ENCODE measurements at regions not wholly inside any gene's neighbourhood (a gene's known extent, or its start where the extent isn't known, plus 50 kb on each side); places are given as distances from the start of the nearest gene placed in this dataset.
"Not testable (repeated sequence)": the region's sequence is repeated elsewhere in the genome, so short reads cannot be mapped to it uniquely, and the experiment has no call there.

- no peak for DNase-seq (ENCODE audit: low read depth)
- in situ Hi-C loops (cut with HindIII; ENCODE audit: low pct_unique_long_range_greater_than_20kb, low sequenced_read_pairs): no loop called here
These were observed 165.7 kb upstream of the MAMLD1 start for GRCh38 chrX:150197388-150197787.

- in situ Hi-C loops (cut with HindIII; ENCODE audit: low pct_unique_long_range_greater_than_20kb, low sequenced_read_pairs): no loop called here
- no peak for DNase-seq (ENCODE audit: low read depth)
These were observed 164.3 kb upstream of the MAMLD1 start for GRCh38 chrX:150198776-150199175.

- DNase-seq (ENCODE audit: low read depth): no peak
- in situ Hi-C loops (cut with HindIII; ENCODE audit: low pct_unique_long_range_greater_than_20kb, low sequenced_read_pairs): no loop called here
These were observed 163.9 kb upstream of the MAMLD1 start for GRCh38 chrX:150199181-150199580.

GRCh38 chrX:150199803-150200202 is 163.3 kb upstream of the MAMLD1 start:
- in situ Hi-C loops (cut with HindIII; ENCODE audit: low pct_unique_long_range_greater_than_20kb, low sequenced_read_pairs): no loop called here
- no peak for DNase-seq (ENCODE audit: low read depth)

GRCh38 chrX:150200361-150200760 is 162.8 kb upstream of the MAMLD1 start:
- in situ Hi-C loops (cut with HindIII; ENCODE audit: low pct_unique_long_range_greater_than_20kb, low sequenced_read_pairs): no loop called here
- DNase-seq (ENCODE audit: low read depth): no peak

GRCh38 chrX:150200820-150201287 is 162.3 kb upstream of the MAMLD1 start:
- DNase-seq (ENCODE audit: low read depth): peak; percentile 88
- in situ Hi-C loops (cut with HindIII; ENCODE audit: low pct_unique_long_range_greater_than_20kb, low sequenced_read_pairs): no loop called here

GRCh38 chrX:150201391-150201790 is 161.7 kb upstream of the MAMLD1 start:
- in situ Hi-C loops (cut with HindIII; ENCODE audit: low pct_unique_long_range_greater_than_20kb, low sequenced_read_pairs): no loop called here
- no peak for DNase-seq (ENCODE audit: low read depth)

- in situ Hi-C loops (cut with HindIII; ENCODE audit: low pct_unique_long_range_greater_than_20kb, low sequenced_read_pairs): no loop called here
- no peak for DNase-seq (ENCODE audit: low read depth)
These were observed 161.3 kb upstream of the MAMLD1 start for GRCh38 chrX:150201841-150202240.

- in situ Hi-C loops (cut with HindIII; ENCODE audit: low pct_unique_long_range_greater_than_20kb, low sequenced_read_pairs): no loop called here
- no peak for DNase-seq (ENCODE audit: low read depth)
These were observed 160.4 kb upstream of the MAMLD1 start for GRCh38 chrX:150202641-150203247.

- in situ Hi-C loops (cut with HindIII; ENCODE audit: low pct_unique_long_range_greater_than_20kb, low sequenced_read_pairs): no loop called here
- DNase-seq (ENCODE audit: low read depth): no peak
These were observed 159.9 kb upstream of the MAMLD1 start for GRCh38 chrX:150203248-150203645.

GRCh38 chrX:150205011-150205410 is 158.1 kb upstream of the MAMLD1 start:
- in situ Hi-C loops (cut with HindIII; ENCODE audit: low pct_unique_long_range_greater_than_20kb, low sequenced_read_pairs): no loop called here
- no peak for DNase-seq (ENCODE audit: low read depth)

- no peak for DNase-seq (ENCODE audit: low read depth)
- in situ Hi-C loops (cut with HindIII; ENCODE audit: low pct_unique_long_range_greater_than_20kb, low sequenced_read_pairs): no loop called here
These were observed 155.4 kb upstream of the MAMLD1 start for GRCh38 chrX:150207733-150208132.

- in situ Hi-C loops (cut with HindIII; ENCODE audit: low pct_unique_long_range_greater_than_20kb, low sequenced_read_pairs): no loop called here
- DNase-seq (ENCODE audit: low read depth): no peak
These were observed 151.1 kb upstream of the MAMLD1 start for GRCh38 chrX:150211988-150212387.

- DNase-seq (ENCODE audit: low read depth): no peak
- in situ Hi-C loops (cut with HindIII; ENCODE audit: low pct_unique_long_range_greater_than_20kb, low sequenced_read_pairs): no loop called here
These were observed 150.2 kb upstream of the MAMLD1 start for GRCh38 chrX:150212672-150213480.

- in situ Hi-C loops (cut with HindIII; ENCODE audit: low pct_unique_long_range_greater_than_20kb, low sequenced_read_pairs): no loop called here
- DNase-seq (ENCODE audit: low read depth): no peak
These were observed 149.6 kb upstream of the MAMLD1 start for GRCh38 chrX:150213481-150214030.

GRCh38 chrX:150216000-150216399 is 147.1 kb upstream of the MAMLD1 start:
- DNase-seq (ENCODE audit: low read depth); in situ Hi-C loops (cut with HindIII; ENCODE audit: low pct_unique_long_range_greater_than_20kb, low sequenced_read_pairs): not testable (repeated sequence)

GRCh38 chrX:150216716-150217115 is 146.4 kb upstream of the MAMLD1 start:
- in situ Hi-C loops (cut with HindIII; ENCODE audit: low pct_unique_long_range_greater_than_20kb, low sequenced_read_pairs): no loop called here
- DNase-seq (ENCODE audit: low read depth): no peak

GRCh38 chrX:150217609-150218008 is 145.5 kb upstream of the MAMLD1 start:
- in situ Hi-C loops (cut with HindIII; ENCODE audit: low pct_unique_long_range_greater_than_20kb, low sequenced_read_pairs): no loop called here
- DNase-seq (ENCODE audit: low read depth): no peak

- in situ Hi-C loops (cut with HindIII; ENCODE audit: low pct_unique_long_range_greater_than_20kb, low sequenced_read_pairs): no loop called here
- DNase-seq (ENCODE audit: low read depth): peak; percentile 53
These were observed 143.5 kb upstream of the MAMLD1 start for GRCh38 chrX:150219374-150220185.
